ENCODE measurements at regions not wholly inside any gene's neighbourhood (a gene's known extent, or its start where the extent isn't known, plus 50 kb on each side); places are given as distances from the start of the nearest gene placed in this dataset.

- TF ChIP-seq EGR1 (IDR thresholded peaks at IDR 0.05) (no peak), CEBPB (IDR thresholded peaks at IDR 0.05) (no peak), NFIC (IDR thresholded peaks at IDR 0.05) (no peak), USF1 (IDR thresholded peaks at IDR 0.05) (no peak), TCF12 (IDR thresholded peaks at IDR 0.05; ENCODE audit: low read depth) (no peak), FOXM1 (IDR thresholded peaks at IDR 0.05; ENCODE audit: borderline replicate concordance, low read depth) (no peak), CREB1 (IDR thresholded peaks at IDR 0.05; ENCODE audit: low read depth) (no peak), YY1 (IDR thresholded peaks at IDR 0.05; ENCODE audit: low read depth) (no peak), RAD21 (IDR thresholded peaks at IDR 0.05; ENCODE audit: low read depth) (no peak), REST (IDR thresholded peaks at IDR 0.05; ENCODE audit: low read depth) (no peak), EP300 (IDR thresholded peaks at IDR 0.05; ENCODE audit: borderline replicate concordance) (no peak), ZBTB7A (IDR thresholded peaks at IDR 0.05; ENCODE audit: low read depth) (no peak), TAF1 (IDR thresholded peaks at IDR 0.05; ENCODE audit: low read depth) (no peak), TEAD4 (IDR thresholded peaks at IDR 0.05) (no peak)
Observed at GRCh38 chr16:60605176-60605575, 1431.1 kb downstream of the CDH8 start.

- no peak for TF ChIP-seq ZBTB7A (IDR thresholded peaks at IDR 0.05; ENCODE audit: low read depth)
- TF ChIP-seq EGR1 (IDR thresholded peaks at IDR 0.05), result no peak
- TF ChIP-seq RAD21 (IDR thresholded peaks at IDR 0.05; ENCODE audit: low read depth), result no peak
- TF ChIP-seq CEBPB (IDR thresholded peaks at IDR 0.05), result no peak
- no peak for TF ChIP-seq USF1 (IDR thresholded peaks at IDR 0.05)
- TF ChIP-seq EP300 (IDR thresholded peaks at IDR 0.05; ENCODE audit: borderline replicate concordance), result no peak
- TF ChIP-seq REST (IDR thresholded peaks at IDR 0.05; ENCODE audit: low read depth), result no peak
- no peak for TF ChIP-seq NFIC (IDR thresholded peaks at IDR 0.05)
- no peak for TF ChIP-seq TCF12 (IDR thresholded peaks at IDR 0.05; ENCODE audit: low read depth)
- no peak for TF ChIP-seq YY1 (IDR thresholded peaks at IDR 0.05; ENCODE audit: low read depth)
Observed at GRCh38 chr16:60586493-60586892, 1449.7 kb downstream of the CDH8 start.

- no peak for TF ChIP-seq NFIC (IDR thresholded peaks at IDR 0.05)
- no peak for TF ChIP-seq CREB1 (IDR thresholded peaks at IDR 0.05; ENCODE audit: low read depth)
- TF ChIP-seq ZBTB7A (IDR thresholded peaks at IDR 0.05; ENCODE audit: low read depth), result no peak
- TF ChIP-seq REST (IDR thresholded peaks at IDR 0.05; ENCODE audit: low read depth), result no peak
- TF ChIP-seq RAD21 (IDR thresholded peaks at IDR 0.05; ENCODE audit: low read depth), result no peak
Observed at GRCh38 chr16:60582528-60582927, 1453.7 kb downstream of the CDH8 start.

- TF ChIP-seq RAD21 (IDR thresholded peaks at IDR 0.05; ENCODE audit: low read depth) (no peak), CEBPB (IDR thresholded peaks at IDR 0.05) (no peak), NFIC (IDR thresholded peaks at IDR 0.05) (no peak), ZBTB7A (IDR thresholded peaks at IDR 0.05; ENCODE audit: low read depth) (no peak)
Observed at GRCh38 chr16:60566901-60567300, 1469.3 kb downstream of the CDH8 start.

GRCh38 chr16:60564588-60564987 lies 1471.7 kb downstream of the CDH8 start:
- no peak for TF ChIP-seq TEAD4 (IDR thresholded peaks at IDR 0.05)
- no peak for TF ChIP-seq REST (IDR thresholded peaks at IDR 0.05; ENCODE audit: low read depth)
- no peak for TF ChIP-seq NFIC (IDR thresholded peaks at IDR 0.05)
- no peak for TF ChIP-seq EP300 (IDR thresholded peaks at IDR 0.05; ENCODE audit: borderline replicate concordance)
- no peak for TF ChIP-seq CEBPB (IDR thresholded peaks at IDR 0.05)
- TF ChIP-seq MAX (IDR thresholded peaks at IDR 0.05), result no peak
- no peak for TF ChIP-seq FOXM1 (IDR thresholded peaks at IDR 0.05; ENCODE audit: borderline replicate concordance, low read depth)
- no peak for TF ChIP-seq YY1 (IDR thresholded peaks at IDR 0.05; ENCODE audit: low read depth)
- no peak for TF ChIP-seq ZBTB7A (IDR thresholded peaks at IDR 0.05; ENCODE audit: low read depth)
- TF ChIP-seq TCF12 (IDR thresholded peaks at IDR 0.05; ENCODE audit: low read depth), result no peak
